ENCODE measurements at regions not wholly inside any gene's neighbourhood (a gene's known extent, or its start where the extent isn't known, plus 50 kb on each side); places are given as distances from the start of the nearest gene placed in this dataset.
A peak's percentile ranks its signal among the peaks of the same experiment; 100 is the strongest.

DNA sequence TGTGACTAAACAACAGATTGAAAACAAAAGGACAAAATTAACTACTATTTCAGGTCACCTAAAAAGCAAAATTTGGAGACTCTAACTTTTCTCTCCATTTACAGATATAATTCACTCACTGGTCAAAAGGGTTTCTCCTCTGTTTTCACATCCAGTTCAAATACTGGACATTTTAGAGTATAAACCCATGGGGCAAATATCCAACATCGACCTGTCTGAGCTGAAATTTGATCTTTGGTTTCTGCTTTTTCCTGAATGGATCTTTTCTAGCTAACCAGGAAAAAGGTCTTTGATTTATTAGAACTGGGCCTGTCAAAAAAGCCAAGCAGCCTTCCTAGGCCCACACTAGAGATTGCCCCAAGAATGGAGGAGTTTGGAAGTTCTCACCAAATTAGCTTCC, 69.3 kb upstream of the SATB2 start:
- Histone ChIP-seq H3K36me3 (replicated peaks in 1 of 2; ENCODE audit: control insufficient read depth in 1 of 2, insufficient read depth in 2 of 2, low read length in 2 of 2) (no peaks in the 10 kb centered on the region), H3K27me3 (ENCODE audit: control insufficient read depth in 1 of 2, insufficient read depth in 2 of 2, low read length in 2 of 2) (no peaks in the 10 kb centered on the region), H3K4me1 (ENCODE audit: insufficient read depth, low read length) (peaks cover 24% of the 10 kb centered on the region), H3K27ac (ENCODE audit: extremely low read length, insufficient read depth, low read length) (no peak overlapping the region), H3K4me3 (replicated peaks in 1 of 3; ENCODE audit: insufficient read depth in 1 of 3, low read depth in 2 of 3, low read length in 3 of 3) (no peak overlapping the region), H3K79me2 (ENCODE audit: insufficient read depth, low read length) (no peaks in the 10 kb centered on the region), H3K9ac (ENCODE audit: insufficient read depth, low read depth, low read length) (no peak overlapping the region), H4K20me1 (ENCODE audit: insufficient read depth, low read length) (no peaks in the 10 kb centered on the region), H2AFZ (ENCODE audit: low read length) (no peak overlapping the region), H3K4me2 (ENCODE audit: low read depth, low read length) (no peak overlapping the region), H3K9me3 (ENCODE audit: low read length) (peaks cover 4% of the 10 kb centered on the region; the same call in 1 of the 2 replicates)
- CTCF ChIA-PET (ENCODE audit: low intra/inter-chr PET ratio, low total read pairs) = no interaction called here
- no TSS peak for BruUV-seq (replicated peaks)
- intact Hi-C loops (cut with micrococcal nuclease; ENCODE audit: unreplicated experiment) = no loop called here
- TF ChIP-seq ZNF563 (CRISPR knock-in tag; IDR thresholded peaks at IDR 0.05) (no peak), HNF4A (CRISPR knock-in tag; IDR thresholded peaks at IDR 0.05) (0 out of 2 replicates have a peak, but pooled peaks have one; percentile 8)
- TF ChIP-seq, protein P1, sequence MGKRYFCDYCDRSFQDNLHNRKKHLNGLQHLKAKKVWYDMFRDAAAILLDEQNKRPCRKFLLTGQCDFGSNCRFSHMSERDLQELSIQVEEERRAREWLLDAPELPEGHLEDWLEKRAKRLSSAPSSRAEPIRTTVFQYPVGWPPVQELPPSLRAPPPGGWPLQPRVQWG (CRISPR knock-in tag; IDR thresholded peaks at IDR 0.05; ENCODE audit: borderline replicate concordance, low read depth) = no peak
- POLR2A ChIA-PET = no interaction called here
- WGBS (ENCODE audit: low lambda C conversion rate) = 8% methylated on average over 1 of the region's 1 CpG
- ATAC-seq = no peak
- FAIRE-seq = no peak
- in situ Hi-C loops (cut with HindIII; ENCODE audit: extremely low pct_ligation_motif_present, low pct_unique_long_range_greater_than_20kb) = no loop called here
- no peak for DNase-seq (ENCODE audit: low spot score)

DNA sequence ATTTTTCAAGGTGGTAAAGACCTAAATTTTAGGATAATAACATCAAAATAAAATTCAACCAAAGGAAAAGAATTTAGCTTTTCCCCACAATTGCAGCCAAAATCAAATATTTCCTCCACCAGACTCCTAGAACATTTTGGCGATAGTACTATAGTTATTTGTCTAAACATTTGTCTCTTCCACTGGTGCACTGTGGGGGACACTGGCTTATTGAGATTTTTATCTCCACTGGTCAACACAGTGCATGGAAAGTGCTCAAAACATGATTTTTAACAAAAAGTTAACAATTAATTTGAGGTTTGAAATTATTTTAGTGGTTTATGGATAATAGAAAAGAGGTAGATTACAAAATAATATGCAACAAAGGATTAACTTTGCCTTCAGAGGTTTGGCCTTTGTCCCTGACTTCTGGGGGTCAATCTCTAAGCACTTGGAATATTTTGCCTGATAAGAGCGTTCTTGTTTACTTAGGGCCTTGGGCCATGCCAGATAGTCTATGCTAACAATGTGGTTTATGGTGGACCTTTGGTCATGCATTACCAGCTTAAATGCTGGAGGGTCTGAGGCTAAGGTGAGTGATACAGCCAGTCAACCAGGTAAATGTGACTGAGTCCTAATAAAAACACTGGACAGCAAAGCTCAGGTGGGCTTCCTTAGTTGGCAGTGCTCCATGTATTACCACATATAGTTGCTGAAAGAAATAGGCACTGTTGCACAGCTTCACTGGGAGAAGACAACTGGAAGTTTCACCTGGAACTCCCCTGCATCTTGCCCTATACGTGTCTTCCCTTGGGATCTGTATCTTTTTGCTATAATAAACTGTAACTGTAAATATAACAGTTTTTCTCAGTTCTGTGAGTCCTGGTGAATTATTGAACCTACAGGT, 67.2 kb upstream of the SATB2 start:
- in situ Hi-C loops (cut with HindIII; ENCODE audit: extremely low pct_ligation_motif_present, low pct_unique_long_range_greater_than_20kb) = no loop called here
- BruUV-seq (replicated peaks) = no TSS peak
- POLR2A ChIA-PET = no interaction called here
- peak; percentile 23 for FAIRE-seq
- Histone ChIP-seq H3K4me3 (replicated peaks in 1 of 3; ENCODE audit: insufficient read depth in 1 of 3, low read depth in 2 of 3, low read length in 3 of 3) (no peak overlapping the region), H4K20me1 (ENCODE audit: insufficient read depth, low read length) (no peaks in the 10 kb centered on the region), H2AFZ (ENCODE audit: low read length) (no peak overlapping the region), H3K27ac (ENCODE audit: extremely low read length, insufficient read depth, low read length) (no peak overlapping the region), H3K79me2 (ENCODE audit: insufficient read depth, low read length) (no peaks in the 10 kb centered on the region), H3K9me3 (ENCODE audit: low read length) (peaks cover 4% of the 10 kb centered on the region; the same call in 1 of the 2 replicates), H3K4me2 (ENCODE audit: low read depth, low read length) (no peak overlapping the region), H3K27me3 (ENCODE audit: control insufficient read depth in 1 of 2, insufficient read depth in 2 of 2, low read length in 2 of 2) (no peaks in the 10 kb centered on the region), H3K36me3 (replicated peaks in 1 of 2; ENCODE audit: control insufficient read depth in 1 of 2, insufficient read depth in 2 of 2, low read length in 2 of 2) (no peaks in the 10 kb centered on the region), H3K9ac (ENCODE audit: insufficient read depth, low read depth, low read length) (no peak overlapping the region), H3K4me1 (ENCODE audit: insufficient read depth, low read length) (peaks cover 24% of the 10 kb centered on the region)
- WGBS (ENCODE audit: low lambda C conversion rate) = 12% methylated on average over 3 of the region's 3 CpGs
- peak; percentile 100 for ATAC-seq
- CTCF ChIA-PET (ENCODE audit: low intra/inter-chr PET ratio, low total read pairs) = no interaction called here
- DNase-seq (ENCODE audit: low spot score) = peak; percentile 87
- intact Hi-C loops (cut with micrococcal nuclease; ENCODE audit: unreplicated experiment) = no loop called here
- TF ChIP-seq MIXL1 (CRISPR knock-in tag; IDR thresholded peaks at IDR 0.05) = peak; percentile 61; the same call in 1 of the 2 replicates
- TF ChIP-seq, protein P2, sequence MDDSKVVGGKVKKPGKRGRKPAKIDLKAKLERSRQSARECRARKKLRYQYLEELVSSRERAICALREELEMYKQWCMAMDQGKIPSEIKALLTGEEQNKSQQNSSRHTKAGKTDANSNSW (CRISPR knock-in tag; IDR thresholded peaks at IDR 0.05; ENCODE audit: borderline replicate concordance) = no peak
- TF ChIP-seq ZMYM4 (CRISPR knock-in tag; IDR thresholded peaks at IDR 0.05) = peak; percentile 88
- TF ChIP-seq ZNF891 (CRISPR knock-in tag; IDR thresholded peaks at IDR 0.05) = no peak
- no peak for TF ChIP-seq ZNF318 (CRISPR knock-in tag; IDR thresholded peaks at IDR 0.05)
